ENCODE measurements at regions not wholly inside any gene's neighbourhood (a gene's known extent, or its start where the extent isn't known, plus 50 kb on each side); places are given as distances from the start of the nearest gene placed in this dataset.

GRCh38 chr11:123301696-123302400, 106.8 kb upstream of the CLMP start:
- DNase-seq (ENCODE audit: low spot score) = peak; percentile 87

GRCh38 chr11:123301013-123301591, 106.1 kb upstream of the CLMP start:
- no peak for DNase-seq (ENCODE audit: low spot score)
- no peak for TF ChIP-seq CTCF (IDR thresholded peaks at IDR 0.05; ENCODE audit: extremely low read depth, insufficient read depth, missing control alignments)
- in situ Hi-C loops (cut with MboI; ENCODE audit: low pct_unique_long_range_greater_than_20kb, low sequenced_read_pairs, unreplicated experiment) = loop anchor here (25.0 kb wide), 1 partner anchor 186 kb away; no protein-coding TSS in a partner anchor

More at GRCh38 chr11:123301696-123302400, 106.8 kb upstream of the CLMP start:
- in situ Hi-C loops (cut with MboI; ENCODE audit: low pct_unique_long_range_greater_than_20kb, low sequenced_read_pairs, unreplicated experiment) = loop anchor here (25.0 kb wide), 1 partner anchor 185 kb away; no protein-coding TSS in a partner anchor
- TF ChIP-seq CTCF (IDR thresholded peaks at IDR 0.05; ENCODE audit: extremely low read depth, insufficient read depth, missing control alignments) = peak; percentile 97

- no peak for DNase-seq (ENCODE audit: low spot score)
- in situ Hi-C loops (cut with MboI; ENCODE audit: low pct_unique_long_range_greater_than_20kb, low sequenced_read_pairs, unreplicated experiment) = loop anchor here (25.0 kb wide), 1 partner anchor 188 kb away; no protein-coding TSS in a partner anchor
- no peak for TF ChIP-seq CTCF (IDR thresholded peaks at IDR 0.05; ENCODE audit: extremely low read depth, insufficient read depth, missing control alignments)
Observed at GRCh38 chr11:123299721-123300120, 104.7 kb upstream of the CLMP start.

- no peak for DNase-seq (ENCODE audit: low spot score)
- in situ Hi-C loops (cut with MboI; ENCODE audit: low pct_unique_long_range_greater_than_20kb, low sequenced_read_pairs, unreplicated experiment) = no loop called here
- no peak for TF ChIP-seq CTCF (IDR thresholded peaks at IDR 0.05; ENCODE audit: extremely low read depth, insufficient read depth, missing control alignments)
Observed at GRCh38 chr11:123298488-123299447, 103.7 kb upstream of the CLMP start.

GRCh38 chr11:123292647-123293046, 97.6 kb upstream of the CLMP start:
- no peak for DNase-seq (ENCODE audit: low spot score)
- in situ Hi-C loops (cut with MboI; ENCODE audit: low pct_unique_long_range_greater_than_20kb, low sequenced_read_pairs, unreplicated experiment) = no loop called here
- no peak for TF ChIP-seq CTCF (IDR thresholded peaks at IDR 0.05; ENCODE audit: extremely low read depth, insufficient read depth, missing control alignments)

GRCh38 chr11:123291201-123291869, 96.3 kb upstream of the CLMP start:
- in situ Hi-C loops (cut with MboI; ENCODE audit: low pct_unique_long_range_greater_than_20kb, low sequenced_read_pairs, unreplicated experiment) = no loop called here
- TF ChIP-seq CTCF (IDR thresholded peaks at IDR 0.05; ENCODE audit: extremely low read depth, insufficient read depth, missing control alignments) = no peak

More at GRCh38 chr11:123291201-123291869, 96.3 kb upstream of the CLMP start:
- DNase-seq (ENCODE audit: low spot score) = no peak

Measured in GM13977 (cell line).